WTC11 (cell line): ENCODE measurements at regions not wholly inside any gene's neighbourhood (a gene's known extent, or its start where the extent isn't known, plus 50 kb on each side); places are given as distances from the start of the nearest gene placed in this dataset.

ENCODE experiments used
- ATAC-seq: fragments of 200-7000 bp; cut with Tn5 transposase; 2 replicates; pipeline ENCODE4 v1.10.0; 2021; ENCODE audit warnings: mild to moderate bottlenecking, moderate library complexity
- CTCF ChIA-PET: fragments of 300-600 bp; sonication (Branson Sonifier 250); formaldehyde crosslinking; loops from one replicate; lab custom pipeline; 2021; ENCODE audit warnings: antibody characterized with exemption; lab: Charles Lee
- POLR2A ChIA-PET: fragments of 350-600 bp; sonication (Branson Sonifier 250); formaldehyde crosslinking; loops from one replicate; lab custom pipeline; 2021; ENCODE audit warnings: antibody characterized with exemption; lab: Charles Lee
- DNase-seq: peaks from one replicate; pipeline ENCODE4 v3.0.0; 2021; ENCODE audit warnings: low spot score
- H3K27ac Mint-ChIP-seq: 2 replicates; pipeline ENCODE4 v1.8.0; 2021; ENCODE audit warnings: mixed read lengths
- H3K27me3 Mint-ChIP-seq: 2 replicates; pipeline ENCODE4 v1.8.0; 2021; ENCODE audit warnings: low read depth, mild to moderate bottlenecking, moderate library complexity, mixed read lengths
- H3K36me3 Mint-ChIP-seq: 2 replicates; pipeline ENCODE4 v1.8.0; 2021; ENCODE audit warnings: mixed read lengths
- H3K4me1 Mint-ChIP-seq: 2 replicates; pipeline ENCODE4 v1.8.0; 2022; ENCODE audit warnings: mixed read lengths
- H3K4me3 Mint-ChIP-seq: 2 replicates; pipeline ENCODE4 v1.8.0; 2021; ENCODE audit warnings: mild to moderate bottlenecking, moderate library complexity, mixed read lengths
- H3K9me3 Mint-ChIP-seq: 2 replicates; pipeline ENCODE4 v1.8.0; 2021; ENCODE audit warnings: mixed read lengths
- ATF1 ChIP-seq: sonication (generic); formaldehyde crosslinking; IDR thresholded peaks from 2 replicates; pipeline ENCODE4 v1.8.1; 2023; ENCODE audit warnings: mild to moderate bottlenecking, moderate library complexity, missing genetic modification reagents
- CTCF ChIP-seq: fragments of 200-600 bp; IDR thresholded peaks from 2 replicates; pipeline ENCODE4 v1.8.0; 2022; ENCODE audit warnings: antibody characterized with exemption
- ERG ChIP-seq: fragments of 250-450 bp; sonication (Bioruptor Pico); IDR thresholded peaks from 2 replicates; pipeline ENCODE4 v1.8.0; 2021; ENCODE audit warnings: mild to moderate bottlenecking
- ESRRA ChIP-seq: sonication (generic); formaldehyde crosslinking; IDR thresholded peaks from 2 replicates; pipeline ENCODE4 v1.8.1; 2022; ENCODE audit warnings: mild to moderate bottlenecking, missing genetic modification reagents, borderline replicate concordance
- GTF2I ChIP-seq: fragments of 250-450 bp; sonication (Bioruptor Pico); conservative IDR thresholded peaks from 2 replicates; pipeline ENCODE4 v1.4.0; 2021; ENCODE audit warnings: mild to moderate bottlenecking
- IRF1 ChIP-seq: sonication (generic); formaldehyde crosslinking; IDR thresholded peaks from 2 replicates; pipeline ENCODE4 v1.8.0; 2023; ENCODE audit warnings: missing genetic modification reagents
- NR2C2 ChIP-seq: sonication (generic); formaldehyde crosslinking; IDR thresholded peaks from 2 replicates; pipeline ENCODE4 v1.8.0; 2022; ENCODE audit warnings: mild to moderate bottlenecking, missing genetic modification reagents
- USF2 ChIP-seq: sonication (generic); formaldehyde crosslinking; IDR thresholded peaks from 2 replicates; pipeline ENCODE4 v1.8.1; 2023; ENCODE audit warnings: mild to moderate bottlenecking, missing genetic modification reagents, moderate library complexity
- ZNF281 ChIP-seq: sonication (generic); formaldehyde crosslinking; IDR thresholded peaks from 2 replicates; pipeline ENCODE4 v1.8.0; 2023; ENCODE audit warnings: mild to moderate bottlenecking, missing genetic modification reagents
- ZNF423 ChIP-seq: fragments of 250-450 bp; sonication (Bioruptor Pico); IDR thresholded peaks from 2 replicates; pipeline ENCODE4 v2.1.2; 2022; ENCODE audit warnings: mild to moderate bottlenecking, moderate library complexity
- TF ChIP-seq, protein P1 (sequence below): sonication (generic); formaldehyde crosslinking; IDR thresholded peaks from 2 replicates; pipeline ENCODE4 v1.8.1; 2023; ENCODE audit warnings: mild to moderate bottlenecking, missing genetic modification reagents
- TF ChIP-seq, protein P2 (sequence below): sonication (generic); formaldehyde crosslinking; conservative IDR thresholded peaks from 2 replicates; pipeline ENCODE4 v1.8.1; 2022; ENCODE audit warnings: mild to moderate bottlenecking, missing genetic modification reagents

GRCh38 chr2:144252694-144253093 lies 267.2 kb downstream of the ZEB2 start:
- H3K27ac Mint-ChIP-seq, result no peak overlapping the region
- DNase-seq (no peak), ATAC-seq (no peak)
- H3K27me3 Mint-ChIP-seq, result no peaks in the 10 kb centered on the region; the same call in 1 of the 2 replicates
- peaks cover 55% of the 10 kb centered on the region for H3K9me3 Mint-ChIP-seq
- peaks cover 7% of the 10 kb centered on the region; the same call in 1 of the 2 replicates for H3K4me1 Mint-ChIP-seq
- TF ChIP-seq ZNF281 (CRISPR knock-in tag) (no peak), ESRRA (CRISPR knock-in tag) (no peak), ATF1 (no peak), NR2C2 (CRISPR knock-in tag) (no peak), GTF2I (CRISPR knock-in tag) (0 out of 2 replicates have a peak, but pooled peaks have one; percentile 41)
- H3K4me3 Mint-ChIP-seq, result no peak overlapping the region
- ChIA-PET CTCF (no interaction called here), POLR2A (no interaction called here)
- H3K36me3 Mint-ChIP-seq, result peaks cover 56% of the 10 kb centered on the region

- no peak overlapping the region for H3K4me3 Mint-ChIP-seq
- no peak for DNase-seq
- H3K9me3 Mint-ChIP-seq, result peaks cover 25% of the 10 kb centered on the region
- no peaks in the 10 kb centered on the region; the same call in 1 of the 2 replicates for H3K27me3 Mint-ChIP-seq
- CTCF ChIA-PET, result no interaction called here
- no peak for TF ChIP-seq ERG (CRISPR knock-in tag)
- TF ChIP-seq, protein P1, sequence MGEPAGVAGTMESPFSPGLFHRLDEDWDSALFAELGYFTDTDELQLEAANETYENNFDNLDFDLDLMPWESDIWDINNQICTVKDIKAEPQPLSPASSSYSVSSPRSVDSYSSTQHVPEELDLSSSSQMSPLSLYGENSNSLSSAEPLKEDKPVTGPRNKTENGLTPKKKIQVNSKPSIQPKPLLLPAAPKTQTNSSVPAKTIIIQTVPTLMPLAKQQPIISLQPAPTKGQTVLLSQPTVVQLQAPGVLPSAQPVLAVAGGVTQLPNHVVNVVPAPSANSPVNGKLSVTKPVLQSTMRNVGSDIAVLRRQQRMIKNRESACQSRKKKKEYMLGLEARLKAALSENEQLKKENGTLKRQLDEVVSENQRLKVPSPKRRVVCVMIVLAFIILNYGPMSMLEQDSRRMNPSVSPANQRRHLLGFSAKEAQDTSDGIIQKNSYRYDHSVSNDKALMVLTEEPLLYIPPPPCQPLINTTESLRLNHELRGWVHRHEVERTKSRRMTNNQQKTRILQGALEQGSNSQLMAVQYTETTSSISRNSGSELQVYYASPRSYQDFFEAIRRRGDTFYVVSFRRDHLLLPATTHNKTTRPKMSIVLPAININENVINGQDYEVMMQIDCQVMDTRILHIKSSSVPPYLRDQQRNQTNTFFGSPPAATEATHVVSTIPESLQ (CRISPR knock-in tag), result no peak
- no peak for TF ChIP-seq ZNF423
- no peak for TF ChIP-seq CTCF
- no peak for TF ChIP-seq IRF1 (CRISPR knock-in tag)
- TF ChIP-seq, protein P2, sequence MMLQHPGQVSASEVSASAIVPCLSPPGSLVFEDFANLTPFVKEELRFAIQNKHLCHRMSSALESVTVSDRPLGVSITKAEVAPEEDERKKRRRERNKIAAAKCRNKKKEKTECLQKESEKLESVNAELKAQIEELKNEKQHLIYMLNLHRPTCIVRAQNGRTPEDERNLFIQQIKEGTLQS (CRISPR knock-in tag), result no peak
- TF ChIP-seq USF2 (CRISPR knock-in tag), result no peak
- H3K36me3 Mint-ChIP-seq, result peaks cover 26% of the 10 kb centered on the region
- H3K27ac Mint-ChIP-seq, result no peak overlapping the region
- POLR2A ChIA-PET, result interaction anchor here (0.7 kb wide), 1 partner anchor 8 kb away, joined by 4 read pairs; no protein-coding TSS in a partner anchor
- ATAC-seq, result no peak
- peaks cover 14% of the 10 kb centered on the region for H3K4me1 Mint-ChIP-seq
Measured at GRCh38 chr2:144249035-144249637, 270.8 kb downstream of the ZEB2 start.
